HG03108 (cell line): ENCODE measurements at regions not wholly inside any gene's neighbourhood (a gene's known extent, or its start where the extent isn't known, plus 50 kb on each side); places are given as distances from the start of the nearest gene placed in this dataset.

ENCODE experiments used
- ATAC-seq: cut with Tn5 transposase; IDR thresholded peaks from one replicate; pipeline ENCODE4 v1.9.1; 2021; ENCODE audit warnings: moderate library complexity; ENCODE audit not compliant: unreplicated experiment

DNA sequence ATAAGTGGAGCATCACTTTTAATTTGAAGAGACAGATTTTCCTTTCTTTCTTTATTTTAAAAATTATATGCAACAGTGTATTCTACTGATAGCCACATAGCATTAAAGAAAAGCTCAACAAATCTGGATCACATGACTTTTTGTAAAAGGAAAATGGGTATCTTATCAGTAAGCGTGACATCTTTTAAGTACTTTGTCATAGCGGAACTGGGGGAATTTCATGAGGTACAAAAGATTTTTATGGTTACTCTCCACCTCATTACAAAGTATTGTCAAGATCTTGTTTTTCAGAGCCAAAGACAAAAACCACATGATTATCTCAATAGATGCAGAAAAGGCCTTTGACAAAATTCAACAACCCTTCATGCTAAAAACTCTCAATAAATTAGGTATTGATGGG, 219.6 kb upstream of the ZPLD1 start:
- no peak for ATAC-seq

- ATAC-seq = no peak
Measured at GRCh38 chr3:102223132-102223531, 211.7 kb upstream of the ZPLD1 start.

- peak; percentile 53 for ATAC-seq
Measured at GRCh38 chr3:102224171-102224570, 210.6 kb upstream of the ZPLD1 start.

DNA sequence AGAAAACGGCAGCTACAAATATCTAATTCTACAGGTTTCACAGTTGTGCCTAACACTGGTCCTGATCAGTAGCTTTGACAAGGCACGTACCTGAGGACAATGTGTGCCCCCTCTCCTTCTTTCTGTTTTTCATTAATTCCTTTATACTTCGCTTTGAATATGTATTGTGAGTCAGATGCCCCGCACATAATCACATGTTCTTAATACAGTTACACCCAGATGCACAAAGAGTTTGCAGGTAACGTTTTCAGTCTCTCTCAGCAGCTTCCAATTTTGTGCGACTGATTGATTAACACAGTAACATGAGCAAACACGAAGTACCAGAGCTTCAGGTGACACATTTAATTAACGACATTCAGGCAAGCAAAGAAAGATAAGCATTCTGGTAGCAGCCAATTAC, 209.8 kb upstream of the ZPLD1 start:
- no peak for ATAC-seq

DNA sequence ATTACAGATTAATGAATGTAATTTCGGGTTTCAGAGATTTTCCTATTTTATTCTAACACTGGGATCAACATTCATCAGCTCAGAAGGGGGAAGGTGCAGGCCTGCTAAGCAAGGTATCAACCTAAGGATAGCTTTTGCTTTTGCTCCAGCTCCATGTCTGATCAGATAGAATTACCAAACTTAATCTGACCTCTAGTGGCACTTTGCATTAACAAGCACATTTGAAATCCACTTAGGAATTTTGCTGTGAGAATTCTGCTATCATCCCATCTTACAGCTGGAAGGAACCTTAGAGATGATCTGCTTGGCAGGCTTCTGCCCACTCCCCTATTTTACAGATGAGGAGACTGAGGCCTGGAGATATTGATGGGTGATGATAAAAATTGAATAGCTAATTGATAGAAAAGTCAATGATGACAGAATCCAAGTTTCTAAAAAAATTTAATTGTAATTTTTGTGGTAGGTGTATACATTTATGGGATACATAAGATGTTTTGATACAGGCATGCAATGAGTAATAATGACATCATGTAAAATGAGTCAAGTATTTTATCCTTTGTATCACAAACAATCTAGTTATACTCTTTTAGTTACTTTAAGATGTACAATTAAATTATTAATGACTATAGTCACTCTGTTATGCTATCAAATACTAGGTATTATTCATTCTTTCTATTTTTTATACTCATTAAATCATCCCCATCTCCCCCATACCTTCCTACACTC, 209.2 kb upstream of the ZPLD1 start:
- ATAC-seq = no peak

GRCh38 chr3:102226463-102226862, 208.4 kb upstream of the ZPLD1 start:
- no peak for ATAC-seq

DNA sequence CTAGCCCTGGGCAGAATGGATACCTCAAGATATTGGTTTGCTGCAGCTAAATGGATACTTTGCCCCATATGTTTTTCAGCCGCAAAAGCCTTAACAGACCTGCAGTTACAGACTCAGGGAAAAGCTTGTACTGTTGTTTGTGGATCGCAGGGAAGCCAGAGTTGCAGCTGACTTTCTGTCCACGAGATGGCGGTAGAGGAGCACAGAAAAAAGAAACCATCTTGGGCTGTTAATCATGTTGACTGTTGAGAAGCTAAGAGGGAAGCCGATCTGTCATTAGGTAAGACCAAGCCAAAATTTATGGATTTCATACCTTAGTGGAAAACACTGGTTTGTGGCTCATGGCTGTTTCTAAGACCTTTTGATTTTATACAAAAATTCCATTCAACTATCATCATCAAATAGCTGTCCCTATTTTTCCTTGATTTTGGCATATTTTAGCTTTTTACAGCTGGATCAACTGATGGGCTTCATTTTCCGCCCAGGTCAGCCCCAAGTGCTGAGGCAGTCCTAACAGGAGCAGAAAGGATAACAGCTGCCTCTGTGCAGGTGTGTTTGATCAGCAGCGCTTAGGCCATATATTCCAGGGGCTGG, 205.7 kb upstream of the ZPLD1 start:
- peak; percentile 31 for ATAC-seq

DNA sequence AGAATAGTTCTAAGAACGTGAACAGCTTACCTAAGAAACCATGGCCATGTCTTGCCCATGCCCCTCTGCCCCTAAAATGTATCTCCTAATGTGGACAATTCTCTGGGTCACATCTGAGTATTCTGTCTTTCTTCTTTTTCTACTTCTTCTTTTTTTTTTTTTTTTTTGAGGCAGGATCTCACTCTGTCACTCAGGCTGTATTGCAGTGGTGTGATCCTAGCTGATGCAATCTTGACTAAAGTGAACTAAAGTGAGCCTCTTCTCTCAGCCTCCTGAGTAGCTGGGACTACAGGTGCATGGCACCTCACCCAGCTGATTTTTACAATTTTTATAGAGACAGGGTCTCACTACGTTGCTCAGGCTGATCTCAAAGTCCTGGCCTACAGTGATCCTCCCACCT, 204.8 kb upstream of the ZPLD1 start:
- no peak for ATAC-seq

- peak; percentile 99 for ATAC-seq
Measured at GRCh38 chr3:102233881-102234280, 200.9 kb upstream of the ZPLD1 start.

GRCh38 chr3:102235679-102236078, 199.1 kb upstream of the ZPLD1 start:
- ATAC-seq = no peak

GRCh38 chr3:102237181-102237580, 197.6 kb upstream of the ZPLD1 start:
- no peak for ATAC-seq

- no peak for ATAC-seq
Measured at GRCh38 chr3:102237838-102238237, 197.0 kb upstream of the ZPLD1 start.

- ATAC-seq = no peak
Measured at GRCh38 chr3:102238362-102238761, 196.5 kb upstream of the ZPLD1 start.

DNA sequence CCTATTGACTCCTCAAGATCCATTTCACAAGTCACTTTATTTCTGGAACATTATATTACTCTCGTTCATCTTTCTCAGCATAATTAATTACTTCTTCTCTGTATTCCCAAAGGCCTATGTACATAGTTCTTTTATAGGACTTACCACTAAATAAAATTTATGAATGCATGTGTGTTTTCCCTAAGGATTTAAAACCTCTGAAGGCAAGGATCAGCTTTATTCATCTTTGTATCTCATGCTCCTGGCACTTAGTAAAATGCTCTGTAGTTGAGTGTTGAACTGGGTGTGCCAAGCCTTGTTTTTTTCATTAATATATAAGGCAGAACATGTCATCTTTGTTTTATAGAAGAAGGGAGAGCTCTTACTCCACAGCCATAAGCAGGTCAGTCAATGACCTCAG, 194.1 kb upstream of the ZPLD1 start:
- no peak for ATAC-seq

GRCh38 chr3:102248981-102249705, 185.7 kb upstream of the ZPLD1 start:
- ATAC-seq = no peak

DNA sequence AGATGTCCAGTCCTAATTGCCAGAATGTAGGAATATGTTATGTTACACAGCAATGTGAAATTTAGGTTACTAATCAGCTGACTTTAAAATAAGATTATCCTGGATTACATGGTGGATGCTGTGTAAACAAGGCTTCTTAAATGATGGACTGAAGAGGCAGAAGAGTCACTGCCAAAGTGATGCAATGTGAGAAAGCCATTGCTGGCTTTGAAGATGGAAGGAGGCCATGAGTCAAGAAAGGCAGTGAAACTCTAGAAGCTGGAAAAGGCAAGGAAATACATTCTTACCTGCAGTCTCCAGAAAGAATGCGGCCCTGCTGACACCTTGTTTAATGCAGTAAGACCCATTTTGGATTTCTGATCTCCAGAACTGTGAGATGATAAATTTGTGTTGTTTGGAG, 179.1 kb upstream of the ZPLD1 start:
- no peak for ATAC-seq

DNA sequence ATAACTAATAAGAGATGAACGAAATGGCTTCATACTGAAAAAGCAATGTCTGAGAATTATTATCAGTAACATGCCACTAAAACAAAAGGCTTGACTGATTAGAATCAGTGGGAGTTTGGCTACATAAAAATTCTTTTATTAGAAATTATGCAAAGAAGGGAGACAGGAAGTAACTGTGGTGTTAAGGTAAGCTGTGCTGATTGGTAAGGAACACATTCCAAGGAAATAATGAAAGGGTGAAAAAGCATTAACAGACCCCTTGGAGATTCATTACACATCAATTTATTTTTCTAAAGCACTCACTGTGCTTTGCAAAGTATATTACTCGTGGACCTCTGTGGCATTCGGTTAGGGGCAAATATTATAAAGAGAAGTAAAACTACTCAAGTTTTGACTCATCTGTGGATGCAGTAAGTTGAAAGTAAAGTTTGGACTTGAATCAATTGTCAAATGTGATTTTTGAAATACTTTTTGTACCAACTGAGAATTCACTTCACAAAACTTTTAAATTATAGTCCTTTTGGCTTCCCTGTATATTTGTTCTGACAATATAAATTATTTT, 176.1 kb upstream of the ZPLD1 start:
- peak; percentile 74 for ATAC-seq

- ATAC-seq = no peak
Measured at GRCh38 chr3:102259663-102260062, 175.2 kb upstream of the ZPLD1 start.

- ATAC-seq = no peak
Measured at GRCh38 chr3:102265720-102266119, 169.1 kb upstream of the ZPLD1 start.

DNA sequence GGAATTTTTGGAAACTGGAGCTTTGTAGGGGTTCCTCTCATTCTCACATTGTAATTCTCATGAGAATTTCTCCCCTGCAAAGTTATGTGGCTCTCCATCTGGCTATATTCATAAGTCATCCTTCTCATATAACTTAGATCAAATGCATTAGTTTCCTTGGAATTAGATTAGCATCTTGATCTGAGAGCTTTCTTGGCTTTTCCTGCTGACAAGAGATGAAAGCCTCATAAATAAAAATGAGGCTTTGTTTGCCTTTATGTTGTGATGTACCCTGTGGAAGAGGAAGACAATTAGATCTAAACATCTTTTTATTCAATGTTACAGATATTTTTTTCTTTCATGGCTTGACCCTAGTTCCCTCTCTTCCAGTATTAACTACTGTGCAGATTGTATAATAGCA, 165.4 kb upstream of the ZPLD1 start:
- no peak for ATAC-seq

- no peak for ATAC-seq
Measured at GRCh38 chr3:102290241-102290640, 144.6 kb upstream of the ZPLD1 start.

DNA sequence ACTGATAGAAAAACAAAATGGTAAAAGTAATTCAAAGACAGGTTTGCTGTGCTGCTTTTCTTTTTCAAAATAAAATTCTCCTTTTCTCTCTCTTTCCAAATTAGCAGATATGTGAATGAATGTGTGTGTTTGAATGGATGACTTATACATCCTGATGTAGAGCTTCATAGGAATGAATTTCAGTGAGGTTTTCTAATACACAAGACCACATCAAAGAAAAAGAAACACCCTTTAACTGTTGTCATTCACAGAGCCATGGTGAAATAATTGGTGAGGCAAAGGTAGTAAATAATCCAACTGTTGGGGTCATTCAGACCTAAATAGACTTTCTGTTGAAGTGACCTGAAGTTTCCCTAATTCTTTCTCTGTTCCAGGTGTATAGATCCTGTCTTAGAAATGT, 139.1 kb upstream of the ZPLD1 start:
- ATAC-seq = no peak
